Keratinocyte (primary cell): ENCODE measurements at regions not wholly inside any gene's neighbourhood (a gene's known extent, or its start where the extent isn't known, plus 50 kb on each side); places are given as distances from the start of the nearest gene placed in this dataset.
"Not testable (repeated sequence)": the region's sequence is repeated elsewhere in the genome, so short reads cannot be mapped to it uniquely, and the experiment has no call there.

ENCODE experiments used
- DNase-seq: peaks from one replicate; pipeline ENCODE4 v3.0.0-alpha.2; 2011; ENCODE audit warnings: low read depth, missing footprints, low spot score
- FAIRE-seq: peaks from 2 replicates; lab custom pipeline; 2011; peaks lifted over from hg19 to GRCh38; lab: Jason Lieb, UNC
- H2AFZ ChIP-seq: 2 replicates; pipeline ENCODE4 v1.6.0; 2012; ENCODE audit warnings: low read length, control low read depth, inconsistent platforms; ENCODE audit not compliant: control insufficient read depth
- H3K27ac ChIP-seq: 2 replicates; pipeline ENCODE4 v1.5.1; 2011; ENCODE audit warnings: low read length; ENCODE audit not compliant: control insufficient read depth, insufficient read depth
- H3K27me3 ChIP-seq: 3 replicates; pipeline ENCODE4 v1.6.0; 2011; ENCODE audit warnings: low read length; ENCODE audit not compliant: control insufficient read depth, insufficient read depth; ENCODE audit errors: extremely low read depth
- H3K36me3 ChIP-seq, 2 experiments: 2 replicates in 1 of 2; 3 replicates in 1 of 2; pipeline ENCODE4 v1.5.1; 2011; ENCODE audit warnings: low read length in 2 of 2, mild to moderate bottlenecking in 1 of 2; ENCODE audit not compliant: control insufficient read depth in 2 of 2, insufficient read depth in 2 of 2; ENCODE audit errors: extremely low read depth in 1 of 2
- H3K4me1 ChIP-seq: 3 replicates; pipeline ENCODE4 v1.5.1; 2011; ENCODE audit warnings: low read length; ENCODE audit not compliant: control insufficient read depth, insufficient read depth; ENCODE audit errors: extremely low read depth
- H3K4me2 ChIP-seq: 3 replicates; pipeline ENCODE4 v1.6.0; 2011; ENCODE audit warnings: low read depth, low read length; ENCODE audit not compliant: control insufficient read depth, insufficient read depth; ENCODE audit errors: extremely low read depth
- H3K4me3 ChIP-seq, 3 experiments: fragments of 200-600 bp in 1 of 3; sonication (generic) in 1 of 3; 2 replicates in 2 of 3; 3 replicates in 1 of 3; pipeline ENCODE4 v1.5.1; 2011 to 2016; ENCODE audit warnings: low read length in 3 of 3, mild to moderate bottlenecking in 3 of 3, control low read depth in 2 of 3, inconsistent platforms in 1 of 3, low read depth in 1 of 3, mixed read lengths in 1 of 3, mixed run types in 1 of 3, moderate library complexity in 1 of 3; ENCODE audit not compliant: control insufficient read depth in 2 of 3, insufficient read depth in 2 of 3; ENCODE audit errors: extremely low read depth in 1 of 3
- H3K79me2 ChIP-seq: 2 replicates; pipeline ENCODE4 v1.6.0; 2012; ENCODE audit warnings: low read length; ENCODE audit not compliant: control insufficient read depth, insufficient read depth
- H3K9ac ChIP-seq: 3 replicates; pipeline ENCODE4 v1.6.0; 2011; ENCODE audit warnings: low read length; ENCODE audit not compliant: control insufficient read depth, insufficient read depth; ENCODE audit errors: extremely low read depth
- H3K9me1 ChIP-seq: 3 replicates; pipeline ENCODE4 v1.6.0; 2011; ENCODE audit warnings: low read length; ENCODE audit not compliant: control insufficient read depth, insufficient read depth; ENCODE audit errors: extremely low read depth
- H3K9me3 ChIP-seq: 2 replicates; pipeline ENCODE4 v1.5.1; 2012; ENCODE audit warnings: low read depth, low read length; ENCODE audit not compliant: control insufficient read depth
- H4K20me1 ChIP-seq: 3 replicates; pipeline ENCODE4 v1.6.0; 2011; ENCODE audit warnings: low read length; ENCODE audit not compliant: control insufficient read depth, insufficient read depth; ENCODE audit errors: extremely low read depth
- EZH2 ChIP-seq: IDR thresholded peaks from one replicate; pipeline ENCODE4 v1.6.1; 2012; ENCODE audit warnings: inconsistent platforms, mild to moderate bottlenecking, low read length, moderate library complexity
- dilution Hi-C: fragments of 300-500 bp; cut with MboI; formaldehyde crosslinking; loops from one replicate; pipeline ENCODE4 v1.7.0; 2020; ENCODE audit warnings: low sequenced_read_pairs; ENCODE audit not compliant: extremely low pct_ligation_motif_present
- TF ChIP-seq, protein P1 (sequence below), 3 experiments: IDR thresholded peaks in 1 of 3; conservative IDR thresholded peaks in 1 of 3; optimal IDR thresholded peaks in 1 of 3; 2 replicates in 2 of 3; 3 replicates in 1 of 3; pipeline versions ENCODE3 to v1.5.1; 2011; ENCODE audit warnings: low read length in 3 of 3, mild to moderate bottlenecking in 3 of 3, moderate library complexity in 2 of 3, control low read depth in 1 of 3, inconsistent platforms in 1 of 3; ENCODE audit not compliant: insufficient read depth in 2 of 3; ENCODE audit errors: extremely low read depth in 1 of 3

DNA sequence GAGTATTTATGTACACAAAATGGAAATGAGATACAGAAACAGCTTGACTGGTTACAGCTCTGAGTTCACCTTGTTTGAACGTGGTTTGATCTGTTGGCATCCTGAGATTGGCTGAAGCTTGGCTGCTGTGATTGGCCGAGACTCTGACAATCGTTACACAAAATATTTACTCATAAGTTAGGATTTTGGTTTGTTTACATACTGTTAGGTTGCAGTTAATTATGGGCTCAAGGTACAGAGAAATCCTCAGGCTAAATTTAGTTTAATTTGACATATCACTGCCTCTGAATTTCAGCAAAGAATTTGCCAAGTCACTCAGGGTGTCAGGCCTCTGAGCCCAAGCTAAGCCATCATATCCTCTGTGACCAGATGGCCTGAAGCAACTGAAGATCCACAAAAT, 227.3 kb downstream of the COPRS start:
- H4K20me1 ChIP-seq = no peaks in the 10 kb centered on the region
- no peaks in the 10 kb centered on the region for H3K36me3 ChIP-seq
- no peak overlapping the region for H2AFZ ChIP-seq
- dilution Hi-C loops = no loop called here
- DNase-seq (no peak), FAIRE-seq (no peak)
- TF ChIP-seq, protein P1, sequence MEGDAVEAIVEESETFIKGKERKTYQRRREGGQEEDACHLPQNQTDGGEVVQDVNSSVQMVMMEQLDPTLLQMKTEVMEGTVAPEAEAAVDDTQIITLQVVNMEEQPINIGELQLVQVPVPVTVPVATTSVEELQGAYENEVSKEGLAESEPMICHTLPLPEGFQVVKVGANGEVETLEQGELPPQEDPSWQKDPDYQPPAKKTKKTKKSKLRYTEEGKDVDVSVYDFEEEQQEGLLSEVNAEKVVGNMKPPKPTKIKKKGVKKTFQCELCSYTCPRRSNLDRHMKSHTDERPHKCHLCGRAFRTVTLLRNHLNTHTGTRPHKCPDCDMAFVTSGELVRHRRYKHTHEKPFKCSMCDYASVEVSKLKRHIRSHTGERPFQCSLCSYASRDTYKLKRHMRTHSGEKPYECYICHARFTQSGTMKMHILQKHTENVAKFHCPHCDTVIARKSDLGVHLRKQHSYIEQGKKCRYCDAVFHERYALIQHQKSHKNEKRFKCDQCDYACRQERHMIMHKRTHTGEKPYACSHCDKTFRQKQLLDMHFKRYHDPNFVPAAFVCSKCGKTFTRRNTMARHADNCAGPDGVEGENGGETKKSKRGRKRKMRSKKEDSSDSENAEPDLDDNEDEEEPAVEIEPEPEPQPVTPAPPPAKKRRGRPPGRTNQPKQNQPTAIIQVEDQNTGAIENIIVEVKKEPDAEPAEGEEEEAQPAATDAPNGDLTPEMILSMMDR (optimal IDR thresholded peaks at IDR 0.05 in 1 of 3, IDR thresholded peaks at IDR 0.05 in 1 of 3, conservative IDR thresholded peaks at IDR 0.05 in 1 of 3; ENCODE audit: extremely low read depth in 1 of 3, insufficient read depth in 2 of 3, low read length in 3 of 3) = no peak
- TF ChIP-seq EZH2 = no peak
- no peaks in the 10 kb centered on the region for H3K9me3 ChIP-seq
- no peaks in the 10 kb centered on the region for H3K9me1 ChIP-seq
- H3K79me2 ChIP-seq = no peaks in the 10 kb centered on the region
- H3K27ac ChIP-seq = no peak overlapping the region
- no peak overlapping the region for H3K4me3 ChIP-seq
- H3K4me1 ChIP-seq = no peaks in the 10 kb centered on the region
- no peaks in the 10 kb centered on the region for H3K27me3 ChIP-seq
- no peak overlapping the region for H3K9ac ChIP-seq
- no peak overlapping the region for H3K4me2 ChIP-seq

DNA sequence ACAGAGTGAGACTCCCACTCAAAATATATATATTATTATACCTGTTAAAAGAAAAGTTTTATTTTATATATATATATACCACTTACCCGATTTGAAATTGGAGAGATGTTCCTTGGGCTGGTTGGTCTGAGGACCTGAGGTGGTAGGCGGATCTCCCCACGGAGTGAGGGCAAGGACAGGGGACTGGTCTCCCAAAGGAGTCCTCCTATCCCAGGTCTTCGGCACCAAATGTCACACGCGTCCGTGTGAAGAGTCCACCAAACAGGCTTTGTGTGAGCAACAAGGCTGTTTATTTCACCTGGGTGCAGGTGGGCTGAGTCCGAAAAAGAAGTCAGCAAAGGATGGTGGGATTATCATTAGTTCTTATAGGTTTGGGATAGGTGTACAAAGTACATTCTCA, 228.2 kb downstream of the COPRS start:
- H3K36me3 ChIP-seq, H3K4me1 ChIP-seq, H3K9me3 ChIP-seq, H3K4me3 ChIP-seq, DNase-seq, dilution Hi-C loops, FAIRE-seq, H2AFZ ChIP-seq, H3K9ac ChIP-seq, H4K20me1 ChIP-seq, H3K27me3 ChIP-seq, H3K4me2 ChIP-seq, H3K9me1 ChIP-seq, H3K79me2 ChIP-seq, H3K27ac ChIP-seq: not testable (repeated sequence)

DNA sequence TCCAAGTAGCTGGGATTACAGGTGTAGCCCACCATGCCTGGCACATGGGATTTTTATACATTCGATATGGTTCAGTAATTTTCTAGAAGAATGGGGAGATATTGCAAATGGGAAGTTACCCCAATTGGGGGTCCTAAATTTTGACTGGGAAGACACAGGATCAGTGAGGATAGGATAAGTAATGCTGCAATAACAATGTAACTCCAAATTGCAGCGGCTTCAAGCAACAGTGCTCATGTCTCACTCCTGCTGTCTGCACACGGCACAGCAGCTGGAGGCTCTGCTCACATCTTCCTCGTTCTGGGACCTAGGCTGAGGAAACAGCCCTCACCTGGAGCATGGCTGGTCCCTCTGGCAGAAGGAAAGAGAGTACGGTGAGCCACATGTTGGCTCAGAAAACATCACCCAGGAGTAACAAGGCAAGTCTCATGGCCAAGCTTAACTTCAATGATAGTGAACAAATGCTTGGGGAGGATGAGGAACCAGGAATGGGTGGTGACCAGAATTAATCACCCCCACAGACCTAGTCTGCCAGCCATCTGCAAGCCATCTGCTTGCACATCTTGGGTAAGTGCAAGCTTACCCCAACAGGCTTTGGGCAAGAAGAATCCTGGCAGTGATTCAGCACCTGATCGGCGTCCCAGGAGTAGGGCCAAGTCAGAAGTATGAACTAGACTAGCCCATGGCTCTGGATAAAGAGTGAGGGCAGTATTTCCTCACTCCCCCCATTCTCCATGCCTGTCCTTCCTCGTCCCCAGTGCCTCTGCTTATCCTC, 229.2 kb downstream of the COPRS start:
- no peak overlapping the region for H2AFZ ChIP-seq
- no peak overlapping the region for H3K4me2 ChIP-seq
- dilution Hi-C loops = no loop called here
- no peaks in the 10 kb centered on the region for H3K36me3 ChIP-seq
- TF ChIP-seq, protein P1 (optimal IDR thresholded peaks at IDR 0.05 in 1 of 3, IDR thresholded peaks at IDR 0.05 in 1 of 3, conservative IDR thresholded peaks at IDR 0.05 in 1 of 3; ENCODE audit: extremely low read depth in 1 of 3, insufficient read depth in 2 of 3, low read length in 3 of 3) = no peak
- TF ChIP-seq EZH2 = no peak
- no peaks in the 10 kb centered on the region for H3K27me3 ChIP-seq
- H3K4me3 ChIP-seq = no peak overlapping the region
- H3K27ac ChIP-seq = no peak overlapping the region
- DNase-seq (peak; percentile 15), FAIRE-seq (peak; percentile 75)
- H4K20me1 ChIP-seq = no peaks in the 10 kb centered on the region
- H3K79me2 ChIP-seq = no peaks in the 10 kb centered on the region
- no peak overlapping the region for H3K9ac ChIP-seq
- peaks cover 1% of the 10 kb centered on the region for H3K9me3 ChIP-seq
- no peaks in the 10 kb centered on the region for H3K4me1 ChIP-seq
- no peaks in the 10 kb centered on the region for H3K9me1 ChIP-seq
